Lung (tissue), 11 donors: ENCODE measurements at regions not wholly inside any gene's neighbourhood (a gene's known extent, or its start where the extent isn't known, plus 50 kb on each side); places are given as distances from the start of the nearest gene placed in this dataset.
"Not testable (repeated sequence)": the region's sequence is repeated elsewhere in the genome, so short reads cannot be mapped to it uniquely, and the experiment has no call there.

ENCODE experiments used
- ATAC-seq: fragments of 200-7000 bp; cut with Tn5 transposase; one replicate; pipeline ENCODE4 v1.9.1; 2020; ENCODE audit warnings: moderate number of reproducible peaks; ENCODE audit not compliant: insufficient read depth, low FRiP score
- DNase-seq, 3 donors: peaks; one replicate each; pipeline ENCODE4 v3.0.0-alpha.2; 2013 to 2017
- H3K27ac ChIP-seq, 2 donors: one replicate each; pipeline ENCODE4 v1.5.1; 2013; ENCODE audit warnings: mild to moderate bottlenecking in 2 of 2, moderate library complexity in 2 of 2, control low read depth in 1 of 2, inconsistent platforms in 1 of 2, low read depth in 1 of 2, low read length in 1 of 2
- H3K27me3 ChIP-seq, 3 donors: one replicate each; pipeline ENCODE4 v1.5.1; 2013; ENCODE audit warnings: low read length in 2 of 3; ENCODE audit not compliant: control insufficient read depth in 3 of 3, insufficient read depth in 3 of 3
- H3K36me3 ChIP-seq, 4 donors: one replicate each; pipeline ENCODE4 v1.5.1; 2013; ENCODE audit warnings: low read length in 4 of 4, mild to moderate bottlenecking in 1 of 4, moderate library complexity in 1 of 4; ENCODE audit not compliant: control insufficient read depth in 4 of 4, insufficient read depth in 4 of 4
- H3K4me1 ChIP-seq, 5 donors: one replicate each; pipeline ENCODE4 v1.5.1; 2013; ENCODE audit warnings: low read length in 5 of 5, mild to moderate bottlenecking in 2 of 5, moderate library complexity in 1 of 5; ENCODE audit not compliant: control insufficient read depth in 5 of 5, insufficient read depth in 5 of 5
- H3K4me3 ChIP-seq: one replicate; pipeline ENCODE4 v1.5.1; 2013; ENCODE audit warnings: mild to moderate bottlenecking, control low read depth, moderate library complexity
- H3K9ac ChIP-seq, 2 donors: one replicate each; pipeline ENCODE4 v1.5.1; 2013; ENCODE audit warnings: low read length in 2 of 2, control low read depth in 1 of 2; ENCODE audit not compliant: insufficient read depth in 1 of 2
- H3K9me3 ChIP-seq, 4 donors: one replicate each; pipeline ENCODE4 v1.5.1; 2013; ENCODE audit warnings: low read length in 3 of 4, mild to moderate bottlenecking in 1 of 4, moderate library complexity in 1 of 4; ENCODE audit not compliant: control insufficient read depth in 4 of 4, insufficient read depth in 3 of 4
- CTCF ChIP-seq: IDR thresholded peaks from 2 replicates; pipeline ENCODE4 v1.5.1; 2012; ENCODE audit warnings: mild to moderate bottlenecking; ENCODE audit errors: control extremely low read depth, extremely low read depth
- WGBS, 2 donors: extraction: QIAGEN DNeasy Blood & Tissue Kit; methylation state at CpG; one replicate each; pipeline ENCODE4 v1.1.7; 2013; 5-methylcytosine and 5-hydroxymethylcytosine counted together
- donor health status: control.
- donor health status: control.
- donor health status: Bipolar disorder and iron deficiency.
- donor health status: healthy.
- donor health status: DM: yes; HTN: yes; CAD: no.

GRCh38 chr9:65459756-65460320 lies 174.8 kb upstream of the FOXD4L5 start:
- no peak overlapping the region for H3K27ac ChIP-seq
- H3K27me3 ChIP-seq = no peaks in the 10 kb centered on the region
- no peak overlapping the region for H3K4me3 ChIP-seq
- no peak for DNase-seq
- ATAC-seq = no peak
- no peaks in the 10 kb centered on the region for H3K4me1 ChIP-seq
- 84 to 86% methylated on average over 8 to 11 of the region's 11 CpGs for WGBS, 2 donors
- no peak overlapping the region for H3K9ac ChIP-seq
- H3K36me3 ChIP-seq = no peaks in the 10 kb centered on the region
- peaks cover 0 to 4% (median 1%) of the 10 kb centered on the region in 4 donors for H3K9me3 ChIP-seq
- no peak for TF ChIP-seq CTCF

- Histone ChIP-seq H3K27ac (no peak overlapping the region), H3K9ac (no peak overlapping the region), H3K27me3 (no peaks in the 10 kb centered on the region), H3K4me1 (no peaks in the 10 kb centered on the region), H3K9me3 (peaks cover 0 to 4% (median 2%) of the 10 kb centered on the region in 4 donors), H3K36me3 (no peaks in the 10 kb centered on the region), H3K4me3 (no peak overlapping the region)
- 91 to 93% methylated on average over 10 of the region's 10 CpGs for WGBS, 2 donors
- DNase-seq (no peak), ATAC-seq (no peak)
- no peak for TF ChIP-seq CTCF
Observed at GRCh38 chr9:65458992-65459391, 174.0 kb upstream of the FOXD4L5 start.

GRCh38 chr9:65458465-65458864 lies 173.5 kb upstream of the FOXD4L5 start:
- ATAC-seq = no peak
- WGBS, 2 donors = 89 to 90% methylated on average over 20 of the region's 20 CpGs

GRCh38 chr9:65456991-65457390 lies 172.0 kb upstream of the FOXD4L5 start:
- not testable (repeated sequence) for H3K27me3 ChIP-seq, H3K4me1 ChIP-seq, H3K36me3 ChIP-seq, H3K27ac ChIP-seq, H3K4me3 ChIP-seq, H3K9me3 ChIP-seq, H3K9ac ChIP-seq, ATAC-seq, DNase-seq
- 92 to 93% methylated on average over 18 of the region's 18 CpGs for WGBS, 2 donors

More at GRCh38 chr9:65458465-65458864, 173.5 kb upstream of the FOXD4L5 start:
- Histone ChIP-seq H3K9ac (no peak overlapping the region), H3K4me3 (no peak overlapping the region), H3K9me3 (peaks cover 0 to 4% (median 2%) of the 10 kb centered on the region in 4 donors), H3K27me3 (no peaks in the 10 kb centered on the region), H3K4me1 (no peaks in the 10 kb centered on the region), H3K27ac (no peak overlapping the region), H3K36me3 (no peaks in the 10 kb centered on the region)
- no peak for DNase-seq
- no peak for TF ChIP-seq CTCF

- H3K36me3 ChIP-seq, H3K9me3 ChIP-seq, H3K9ac ChIP-seq, H3K27me3 ChIP-seq, H3K27ac ChIP-seq, ATAC-seq, H3K4me1 ChIP-seq, DNase-seq, H3K4me3 ChIP-seq: not testable (repeated sequence)
- 75 to 82% methylated on average over 17 to 18 of the region's 18 CpGs for WGBS, 2 donors
Observed at GRCh38 chr9:65455751-65456647, 171.0 kb upstream of the FOXD4L5 start.

- 81 to 89% methylated on average over 13 of the region's 13 CpGs for WGBS, 2 donors
- ATAC-seq, H3K4me3 ChIP-seq, H3K27ac ChIP-seq, H3K27me3 ChIP-seq, H3K4me1 ChIP-seq, H3K9me3 ChIP-seq, H3K36me3 ChIP-seq, H3K9ac ChIP-seq, DNase-seq: not testable (repeated sequence)
Observed at GRCh38 chr9:65455136-65455535, 170.1 kb upstream of the FOXD4L5 start.
